ENCODE measurements at regions not wholly inside any gene's neighbourhood (a gene's known extent, or its start where the extent isn't known, plus 50 kb on each side); places are given as distances from the start of the nearest gene placed in this dataset.

DNA sequence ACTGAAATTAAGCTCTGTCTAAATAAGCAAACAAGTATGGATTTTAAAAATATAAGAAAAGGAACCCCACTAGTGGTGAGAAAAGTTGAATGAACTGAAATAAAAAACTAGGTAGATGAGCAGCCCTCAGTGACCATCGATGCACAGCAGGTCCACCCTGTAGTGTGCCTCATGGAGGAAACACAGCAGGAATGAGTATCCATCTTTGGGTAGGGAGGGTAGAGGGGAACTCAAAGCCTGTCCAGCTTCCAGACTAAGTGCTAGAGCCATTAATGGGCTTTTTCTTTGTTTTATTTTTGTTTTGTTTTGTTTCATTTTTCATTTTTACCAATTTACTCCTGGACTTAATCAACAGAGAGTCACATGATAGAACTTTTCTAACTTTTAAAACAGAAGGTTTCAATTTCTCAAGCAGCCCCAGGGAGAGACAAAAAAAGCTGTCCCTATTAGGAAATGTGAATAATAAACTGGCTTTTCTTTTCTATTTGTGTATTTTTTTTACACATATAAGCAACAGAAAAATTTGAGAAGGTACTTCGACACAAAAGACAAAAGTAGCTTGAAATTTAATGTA, 700.6 kb downstream of the HACE1 start:
- no TSS peak for BruUV-seq (replicated peaks)
- no peak for TF ChIP-seq TCF7L2 (IDR thresholded peaks at IDR 0.05; ENCODE audit: low read depth, low read length)
- TF ChIP-seq SIN3A (IDR thresholded peaks at IDR 0.05; ENCODE audit: borderline replicate concordance, insufficient read depth, low read depth, low read length), result no peak
- TF ChIP-seq, protein P1, sequence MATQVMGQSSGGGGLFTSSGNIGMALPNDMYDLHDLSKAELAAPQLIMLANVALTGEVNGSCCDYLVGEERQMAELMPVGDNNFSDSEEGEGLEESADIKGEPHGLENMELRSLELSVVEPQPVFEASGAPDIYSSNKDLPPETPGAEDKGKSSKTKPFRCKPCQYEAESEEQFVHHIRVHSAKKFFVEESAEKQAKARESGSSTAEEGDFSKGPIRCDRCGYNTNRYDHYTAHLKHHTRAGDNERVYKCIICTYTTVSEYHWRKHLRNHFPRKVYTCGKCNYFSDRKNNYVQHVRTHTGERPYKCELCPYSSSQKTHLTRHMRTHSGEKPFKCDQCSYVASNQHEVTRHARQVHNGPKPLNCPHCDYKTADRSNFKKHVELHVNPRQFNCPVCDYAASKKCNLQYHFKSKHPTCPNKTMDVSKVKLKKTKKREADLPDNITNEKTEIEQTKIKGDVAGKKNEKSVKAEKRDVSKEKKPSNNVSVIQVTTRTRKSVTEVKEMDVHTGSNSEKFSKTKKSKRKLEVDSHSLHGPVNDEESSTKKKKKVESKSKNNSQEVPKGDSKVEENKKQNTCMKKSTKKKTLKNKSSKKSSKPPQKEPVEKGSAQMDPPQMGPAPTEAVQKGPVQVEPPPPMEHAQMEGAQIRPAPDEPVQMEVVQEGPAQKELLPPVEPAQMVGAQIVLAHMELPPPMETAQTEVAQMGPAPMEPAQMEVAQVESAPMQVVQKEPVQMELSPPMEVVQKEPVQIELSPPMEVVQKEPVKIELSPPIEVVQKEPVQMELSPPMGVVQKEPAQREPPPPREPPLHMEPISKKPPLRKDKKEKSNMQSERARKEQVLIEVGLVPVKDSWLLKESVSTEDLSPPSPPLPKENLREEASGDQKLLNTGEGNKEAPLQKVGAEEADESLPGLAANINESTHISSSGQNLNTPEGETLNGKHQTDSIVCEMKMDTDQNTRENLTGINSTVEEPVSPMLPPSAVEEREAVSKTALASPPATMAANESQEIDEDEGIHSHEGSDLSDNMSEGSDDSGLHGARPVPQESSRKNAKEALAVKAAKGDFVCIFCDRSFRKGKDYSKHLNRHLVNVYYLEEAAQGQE (IDR thresholded peaks at IDR 0.05; ENCODE audit: insufficient read depth in 1 of 2, low read depth in 2 of 2, low read length in 1 of 2), result no peak
- TF ChIP-seq, protein P2, sequence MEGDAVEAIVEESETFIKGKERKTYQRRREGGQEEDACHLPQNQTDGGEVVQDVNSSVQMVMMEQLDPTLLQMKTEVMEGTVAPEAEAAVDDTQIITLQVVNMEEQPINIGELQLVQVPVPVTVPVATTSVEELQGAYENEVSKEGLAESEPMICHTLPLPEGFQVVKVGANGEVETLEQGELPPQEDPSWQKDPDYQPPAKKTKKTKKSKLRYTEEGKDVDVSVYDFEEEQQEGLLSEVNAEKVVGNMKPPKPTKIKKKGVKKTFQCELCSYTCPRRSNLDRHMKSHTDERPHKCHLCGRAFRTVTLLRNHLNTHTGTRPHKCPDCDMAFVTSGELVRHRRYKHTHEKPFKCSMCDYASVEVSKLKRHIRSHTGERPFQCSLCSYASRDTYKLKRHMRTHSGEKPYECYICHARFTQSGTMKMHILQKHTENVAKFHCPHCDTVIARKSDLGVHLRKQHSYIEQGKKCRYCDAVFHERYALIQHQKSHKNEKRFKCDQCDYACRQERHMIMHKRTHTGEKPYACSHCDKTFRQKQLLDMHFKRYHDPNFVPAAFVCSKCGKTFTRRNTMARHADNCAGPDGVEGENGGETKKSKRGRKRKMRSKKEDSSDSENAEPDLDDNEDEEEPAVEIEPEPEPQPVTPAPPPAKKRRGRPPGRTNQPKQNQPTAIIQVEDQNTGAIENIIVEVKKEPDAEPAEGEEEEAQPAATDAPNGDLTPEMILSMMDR (IDR thresholded peaks at IDR 0.05), result no peak
- TF ChIP-seq POLR2AphosphoS5 (IDR thresholded peaks at IDR 0.05; ENCODE audit: low read depth, low read length), result no peak
- Histone ChIP-seq H3K4me1 (ENCODE audit: control insufficient read depth, insufficient read depth, low read length) (no peaks in the 10 kb centered on the region), H3K4me3 (ENCODE audit: low read depth in 2 of 2, low read length in 2 of 2) (no peak overlapping the region), H3K27ac (ENCODE audit: low read length) (no peak overlapping the region), H3K36me3 (ENCODE audit: control insufficient read depth, insufficient read depth, low read length) (no peaks in the 10 kb centered on the region), H3K27me3 (ENCODE audit: control insufficient read depth, insufficient read depth, low read length) (no peaks in the 10 kb centered on the region), H3K9me3 (ENCODE audit: control insufficient read depth, insufficient read depth, low read depth, low read length) (no peaks in the 10 kb centered on the region)
- in situ Hi-C loops (cut with HindIII; ENCODE audit: low pct_unique_long_range_greater_than_20kb, low sequenced_read_pairs), result no loop called here
- intact Hi-C loops (cut with micrococcal nuclease; ENCODE audit: unreplicated experiment), result no loop called here
- ChIA-PET POLR2A (no interaction called here), CTCF (no interaction called here)
- no peak for ATAC-seq
- DNase-seq (ENCODE audit: low read depth, low spot score), result no peak

DNA sequence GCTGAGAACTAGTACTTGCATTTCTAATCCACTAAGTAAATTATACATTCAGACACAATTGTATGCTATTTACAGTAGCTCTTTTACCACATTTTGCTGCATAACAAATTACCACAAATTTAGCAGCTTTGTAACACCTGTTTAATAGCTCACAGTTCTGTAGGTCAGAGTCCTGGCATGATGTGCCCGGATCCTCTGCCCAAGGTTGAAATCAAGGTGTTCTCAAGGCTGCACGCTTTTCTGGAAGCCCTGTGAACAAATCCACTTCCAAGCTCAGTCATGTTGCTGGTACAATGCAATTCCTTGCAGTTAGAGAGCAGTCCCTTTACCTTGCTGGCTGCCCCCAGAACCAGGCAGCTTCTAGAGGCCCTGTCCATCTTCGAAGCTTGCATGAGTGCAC, 716.0 kb downstream of the HACE1 start:
- no peaks in the 10 kb centered on the region for H3K9me3 ChIP-seq (ENCODE audit: control insufficient read depth, insufficient read depth, low read depth, low read length)

More for the DNA sequence above, 716.0 kb downstream of the HACE1 start:
- in situ Hi-C loops (cut with HindIII; ENCODE audit: low pct_unique_long_range_greater_than_20kb, low sequenced_read_pairs), result no loop called here
- Histone ChIP-seq H3K27me3 (ENCODE audit: control insufficient read depth, insufficient read depth, low read length) (no peaks in the 10 kb centered on the region), H3K4me1 (ENCODE audit: control insufficient read depth, insufficient read depth, low read length) (no peaks in the 10 kb centered on the region), H3K36me3 (ENCODE audit: control insufficient read depth, insufficient read depth, low read length) (no peaks in the 10 kb centered on the region), H3K27ac (ENCODE audit: low read length) (no peak overlapping the region), H3K4me3 (ENCODE audit: low read depth in 2 of 2, low read length in 2 of 2) (no peak overlapping the region)
- BruUV-seq (replicated peaks), result no TSS peak
- POLR2A ChIA-PET, result no interaction called here
- intact Hi-C loops (cut with micrococcal nuclease; ENCODE audit: unreplicated experiment), result no loop called here
- ATAC-seq (no peak), DNase-seq (ENCODE audit: low read depth, low spot score) (no peak)
- CTCF ChIA-PET, result no interaction called here
- TF ChIP-seq POLR2AphosphoS5 (IDR thresholded peaks at IDR 0.05; ENCODE audit: low read depth, low read length), result no peak
- TF ChIP-seq, protein P1 (IDR thresholded peaks at IDR 0.05; ENCODE audit: insufficient read depth in 1 of 2, low read depth in 2 of 2, low read length in 1 of 2), result no peak
- TF ChIP-seq, protein P2 (IDR thresholded peaks at IDR 0.05), result no peak
- no peak for TF ChIP-seq TCF7L2 (IDR thresholded peaks at IDR 0.05; ENCODE audit: low read depth, low read length)
- TF ChIP-seq SIN3A (IDR thresholded peaks at IDR 0.05; ENCODE audit: borderline replicate concordance, insufficient read depth, low read depth, low read length), result no peak

All from Panc1 (cell line).